HG03135 (cell line): ENCODE measurements at regions not wholly inside any gene's neighbourhood (a gene's known extent, or its start where the extent isn't known, plus 50 kb on each side); places are given as distances from the start of the nearest gene placed in this dataset.

Source experiments
- ATAC-seq: cut with Tn5 transposase; IDR thresholded peaks from one replicate; pipeline ENCODE4 v1.9.1; 2021; ENCODE audit warnings: mild to moderate bottlenecking, moderate library complexity; ENCODE audit not compliant: unreplicated experiment

DNA sequence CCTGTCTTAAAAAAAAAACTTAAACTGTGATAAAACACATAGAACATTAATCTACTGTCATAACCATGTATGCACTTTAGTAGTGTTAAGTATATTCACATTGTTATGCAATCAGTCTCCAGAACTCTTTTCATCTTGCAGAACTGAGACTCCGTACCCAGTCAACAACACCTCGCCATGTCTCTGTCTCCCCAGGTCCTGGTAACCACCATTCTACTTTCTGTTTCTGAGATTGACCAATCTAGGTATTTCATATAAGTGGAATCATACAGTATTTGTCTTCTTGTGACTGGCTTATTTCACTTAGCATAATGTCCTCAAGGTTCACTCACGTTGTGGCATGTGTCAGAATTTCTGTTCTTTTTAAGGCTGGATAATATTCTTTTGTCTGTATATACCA, 290.8 kb upstream of the CXCR4 start:
- ATAC-seq, result no peak

DNA sequence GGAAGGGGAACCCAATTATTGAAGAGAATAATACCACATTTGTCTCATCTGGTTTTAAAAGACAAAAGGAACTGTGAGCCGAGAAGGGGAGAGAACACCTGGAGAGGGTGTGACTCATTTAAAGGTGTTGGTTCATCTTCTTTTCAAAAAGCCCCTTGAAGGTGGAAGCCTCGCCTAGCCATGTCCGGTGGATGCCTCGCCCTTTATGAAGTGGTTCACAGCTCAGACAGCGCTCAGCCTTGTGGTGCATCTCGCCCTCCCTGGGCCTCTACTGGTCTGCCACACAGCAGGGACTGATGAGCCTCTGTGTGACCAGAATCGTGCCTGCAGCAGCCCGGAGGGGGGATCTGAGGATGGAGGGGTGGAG, 290.0 kb upstream of the CXCR4 start:
- no peak for ATAC-seq

DNA sequence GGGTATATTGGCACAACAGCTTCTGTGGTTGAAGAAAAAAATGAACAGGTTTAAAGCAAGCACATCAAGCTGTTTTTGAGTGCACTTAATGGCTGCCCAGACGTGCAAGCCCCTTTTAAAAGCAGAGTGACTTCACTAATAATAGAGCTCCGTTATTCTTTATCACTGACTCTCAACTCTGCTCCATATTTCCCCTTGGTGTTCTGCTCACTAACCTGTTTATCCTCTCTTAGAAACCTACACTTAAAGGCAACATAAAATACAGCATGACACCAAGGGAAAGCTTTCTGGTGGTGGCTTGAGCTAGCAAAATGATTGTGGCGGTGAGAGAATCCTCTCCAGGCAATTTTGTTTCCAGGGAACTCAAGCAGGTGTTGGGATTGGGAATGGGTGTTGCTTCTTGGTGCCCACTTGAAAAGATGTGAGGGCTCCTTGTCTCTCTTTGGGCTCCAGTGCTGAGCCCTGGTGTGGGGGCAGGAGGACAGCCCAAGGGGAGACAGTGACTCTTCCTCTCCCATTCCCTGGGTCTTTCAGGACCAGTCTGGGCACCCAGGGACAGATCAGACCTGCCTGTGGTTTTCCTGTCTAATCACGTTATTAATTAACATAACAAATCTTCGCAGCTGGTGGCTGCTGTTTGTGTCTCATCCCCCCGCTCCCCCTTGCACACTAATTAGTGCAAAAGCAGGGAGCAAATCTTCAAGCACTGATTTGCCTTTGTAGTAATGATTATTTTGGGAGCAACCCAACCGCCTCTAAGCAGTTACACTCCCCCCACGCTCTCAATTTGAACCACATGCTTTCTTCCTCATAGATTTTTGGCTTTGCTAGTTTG, 289.4 kb upstream of the CXCR4 start:
- no peak for ATAC-seq

DNA sequence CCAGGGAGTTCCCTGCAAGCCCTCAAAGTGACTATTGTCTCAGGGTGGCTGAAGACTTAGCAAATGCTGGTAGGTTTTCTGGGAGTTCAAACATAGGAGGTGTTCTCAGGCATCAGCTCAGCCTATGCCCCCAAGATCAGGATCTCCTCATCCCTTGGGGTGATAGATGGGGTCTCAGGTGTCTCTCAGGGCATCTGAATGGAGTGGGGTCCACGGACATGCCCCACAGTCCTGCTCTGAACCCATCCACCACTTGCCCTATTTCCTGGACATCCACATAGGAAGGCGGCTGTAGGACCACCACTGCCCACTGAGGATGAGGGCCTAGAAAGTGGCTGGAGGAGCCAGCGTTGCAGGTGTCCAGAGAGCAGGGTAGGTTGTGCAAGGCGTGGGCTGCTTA, 287.0 kb upstream of the CXCR4 start:
- no peak for ATAC-seq

DNA sequence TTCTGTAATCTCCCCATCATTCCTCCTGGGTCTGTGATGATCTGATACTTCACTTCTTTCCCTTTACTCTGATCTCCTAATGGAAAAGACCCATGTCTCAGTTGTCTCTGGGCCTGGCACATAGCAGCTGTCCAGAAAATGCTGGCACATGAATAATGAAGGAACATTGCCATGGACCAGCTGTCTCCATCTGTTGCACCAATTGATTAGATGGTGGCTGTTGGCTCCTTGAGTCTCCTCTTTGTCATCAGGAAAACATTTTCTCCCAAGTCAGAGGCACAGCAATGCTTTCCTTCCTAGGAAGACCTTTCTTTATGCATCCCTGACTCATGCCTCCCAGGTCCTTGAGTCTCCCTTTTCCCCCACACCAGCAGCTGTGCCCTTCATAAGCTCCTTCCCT, 286.2 kb upstream of the CXCR4 start:
- ATAC-seq, result no peak

DNA sequence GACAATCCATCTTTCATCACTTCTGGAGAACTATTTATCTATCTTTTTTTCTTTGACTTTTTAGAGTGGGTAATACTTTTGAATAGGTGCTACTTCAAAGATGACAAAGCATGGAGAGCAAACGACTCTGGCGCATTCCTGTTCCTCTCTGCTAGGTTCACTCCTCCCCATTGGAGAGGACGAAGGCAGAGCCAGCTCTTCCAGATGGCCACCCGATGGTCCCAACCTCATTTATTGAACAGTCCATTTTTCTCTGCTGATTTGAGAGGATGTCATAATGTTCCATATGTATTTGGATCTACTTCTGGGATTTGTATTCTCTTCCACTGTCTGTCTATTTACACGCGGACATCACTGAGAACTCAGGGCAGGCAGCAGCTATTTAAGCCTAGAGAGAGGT, 284.3 kb upstream of the CXCR4 start:
- no peak for ATAC-seq

DNA sequence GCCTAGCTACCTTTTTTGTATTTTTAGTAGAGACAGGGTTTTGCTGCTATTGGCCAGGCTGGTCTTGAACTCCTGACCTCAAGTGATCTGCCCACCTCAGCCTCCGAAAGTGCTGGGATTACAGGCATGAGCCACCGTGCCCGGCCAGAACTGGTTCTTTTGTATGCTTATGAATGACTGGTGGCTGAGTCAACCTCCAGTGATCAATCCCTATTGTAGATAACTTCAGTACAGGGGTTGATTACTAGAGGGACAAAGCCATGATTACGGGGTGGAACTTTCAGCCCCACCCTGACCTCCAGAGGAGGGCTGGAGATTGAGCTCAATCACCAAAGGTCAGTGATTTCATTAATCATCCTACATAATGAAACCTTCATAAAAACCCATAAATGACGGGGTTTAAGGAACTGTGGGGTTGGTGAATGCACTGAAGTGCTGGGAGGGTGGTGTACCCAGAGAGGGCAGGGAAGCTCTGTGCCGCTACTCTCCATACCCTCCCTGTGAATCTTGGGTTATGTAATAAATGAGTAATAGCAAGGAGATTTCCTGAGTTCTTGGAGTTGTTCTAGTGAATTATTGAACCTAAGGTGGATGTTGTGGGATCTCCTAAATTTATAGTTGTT, 281.8 kb upstream of the CXCR4 start:
- no peak for ATAC-seq

DNA sequence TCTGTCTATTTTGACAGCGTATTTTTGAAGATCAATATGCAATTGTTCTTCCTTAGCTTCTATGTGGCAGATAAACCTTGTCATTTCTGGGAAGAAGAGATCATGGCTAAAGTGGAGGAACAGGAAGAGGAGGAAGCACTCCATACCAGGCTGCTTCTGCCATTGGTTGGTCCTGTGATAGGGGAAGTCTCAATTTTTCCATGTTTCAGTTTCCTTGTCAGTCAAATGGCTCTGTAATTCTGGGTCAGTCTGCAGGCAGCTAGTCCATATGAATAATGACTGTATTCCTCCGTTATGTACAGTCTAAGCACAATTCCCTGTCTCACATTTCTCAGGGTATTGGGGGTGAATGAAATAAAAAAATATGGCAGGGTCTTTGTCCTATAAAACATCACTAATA, 277.6 kb upstream of the CXCR4 start:
- ATAC-seq, result no peak

DNA sequence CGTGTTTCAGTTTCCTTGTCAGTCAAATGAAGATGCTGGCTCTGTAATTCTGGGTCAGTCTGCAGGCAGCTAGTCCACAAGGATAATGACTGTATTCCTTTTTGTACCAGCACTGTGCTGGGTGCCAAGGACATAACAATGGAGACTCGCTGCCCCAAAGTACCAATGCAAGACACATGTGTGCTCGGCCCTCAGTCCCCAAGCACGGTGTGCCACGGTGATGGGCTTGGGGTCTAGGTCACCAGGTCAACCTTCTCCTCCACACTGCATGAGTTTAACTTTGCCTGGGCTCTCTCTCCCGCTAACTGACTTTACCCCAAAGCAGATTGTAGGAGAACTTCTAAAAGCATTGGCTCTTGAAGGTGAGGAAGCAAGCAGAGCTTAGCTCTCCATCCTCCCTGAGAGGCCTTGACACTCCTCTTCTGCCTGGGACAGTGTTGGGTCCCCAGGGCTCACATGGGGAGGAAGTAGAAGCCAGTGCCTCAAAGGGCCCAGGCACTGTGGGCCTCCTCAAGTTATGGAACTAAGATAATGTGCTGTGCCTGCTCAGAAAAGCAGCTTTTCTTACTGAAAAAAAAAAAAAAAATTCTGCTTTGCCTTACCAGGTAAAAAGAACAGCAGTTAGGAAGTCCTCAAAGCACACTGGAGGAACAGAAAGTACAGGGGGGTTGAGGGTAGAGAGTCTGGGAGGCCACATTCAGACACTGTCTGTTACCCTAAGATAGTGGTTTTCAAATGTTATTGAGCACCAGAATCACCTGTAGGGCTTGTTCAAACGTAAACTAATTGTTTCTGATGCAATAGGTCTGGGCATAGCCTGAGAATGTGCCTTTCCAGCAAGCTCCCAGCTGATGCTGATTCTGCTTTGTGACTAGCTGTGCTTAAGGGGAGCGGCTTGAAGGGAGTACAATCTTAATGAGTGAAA, 276.4 kb upstream of the CXCR4 start:
- ATAC-seq, result peak; percentile 52

DNA sequence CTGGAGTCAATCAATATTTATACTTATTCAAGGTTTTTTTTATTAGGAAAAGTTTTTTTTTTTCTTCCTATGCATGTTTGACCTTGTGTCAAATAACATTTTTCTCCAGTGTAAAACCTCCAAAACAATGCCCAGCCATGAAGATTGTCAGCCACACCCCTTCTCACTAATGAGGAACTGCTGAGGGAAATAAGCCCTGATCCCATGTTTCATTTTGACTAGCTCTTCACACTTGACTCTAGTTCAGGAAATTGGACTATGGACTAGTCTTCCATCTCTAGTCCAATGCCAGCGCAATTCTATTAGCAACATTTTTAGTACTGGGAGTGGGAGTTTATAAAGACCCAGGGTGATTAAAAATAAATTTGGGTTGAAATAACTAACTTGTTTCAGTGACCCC, 275.6 kb upstream of the CXCR4 start:
- ATAC-seq, result no peak

DNA sequence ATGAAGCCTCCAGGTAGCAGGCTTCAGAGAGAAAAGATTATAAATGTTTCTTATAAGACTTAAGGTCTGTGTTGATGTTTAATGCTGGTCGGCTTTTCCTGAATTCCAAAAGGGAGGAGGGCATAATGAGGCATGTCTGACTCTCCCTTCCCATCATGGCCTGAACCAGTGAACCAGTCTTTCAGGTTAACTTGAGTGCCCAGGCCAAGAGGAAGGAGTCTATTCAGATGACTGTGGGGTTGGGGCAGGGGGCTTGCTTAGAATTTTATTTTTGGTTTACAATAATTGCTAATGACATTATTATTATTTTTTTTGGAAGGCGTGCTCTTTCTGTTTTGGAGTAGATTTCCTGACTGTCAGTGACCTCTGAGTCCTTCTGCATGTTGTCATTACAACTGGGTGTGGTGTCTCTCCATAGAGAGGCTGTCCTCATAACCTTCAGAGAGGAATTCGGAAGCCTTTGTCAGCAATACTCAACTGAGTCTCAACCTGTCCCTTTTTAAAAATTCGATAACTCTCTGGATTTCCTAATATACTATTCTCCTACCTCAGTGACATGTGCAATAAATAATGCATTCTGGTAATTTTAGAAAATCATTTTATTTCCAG, 275.1 kb upstream of the CXCR4 start:
- no peak for ATAC-seq

DNA sequence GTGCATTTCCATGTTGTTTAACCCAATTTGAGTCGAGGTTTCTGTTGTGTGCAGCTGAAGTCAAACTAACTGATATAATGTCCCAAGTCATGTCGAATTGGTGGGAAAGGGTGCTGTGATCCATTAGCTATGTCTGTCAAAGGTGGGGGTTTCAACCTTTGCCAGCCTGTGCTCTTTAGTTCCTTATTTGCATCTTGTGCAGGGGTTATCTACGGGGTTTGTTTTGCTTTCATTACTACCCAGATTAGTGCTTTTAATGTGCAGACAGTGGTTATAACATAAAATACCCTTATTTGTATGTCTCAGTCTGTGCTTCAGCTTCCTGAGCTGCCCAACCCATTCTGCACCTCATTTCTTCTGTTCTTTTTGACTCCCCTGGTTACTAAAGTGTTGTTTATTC, 271.9 kb upstream of the CXCR4 start:
- peak; percentile 80 for ATAC-seq

DNA sequence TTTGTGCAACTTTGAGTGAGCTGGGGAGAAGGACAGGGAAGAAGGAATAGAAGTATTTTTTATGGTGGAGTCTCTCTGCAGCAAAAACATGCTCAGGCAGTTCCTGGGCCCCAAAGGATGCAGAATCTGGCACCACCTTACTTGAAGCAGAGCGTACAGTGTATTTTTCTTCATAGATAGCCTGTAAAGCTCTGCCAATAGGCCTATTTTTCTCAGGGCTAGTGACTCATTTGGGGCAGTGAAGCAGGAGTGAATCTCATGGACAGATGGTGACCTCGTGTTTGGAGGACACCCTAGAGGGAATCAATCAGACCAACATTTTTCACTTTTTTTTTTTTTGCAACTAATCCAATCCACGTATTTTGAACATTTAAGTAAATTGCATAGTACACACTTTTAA, 268.1 kb upstream of the CXCR4 start:
- no peak for ATAC-seq

DNA sequence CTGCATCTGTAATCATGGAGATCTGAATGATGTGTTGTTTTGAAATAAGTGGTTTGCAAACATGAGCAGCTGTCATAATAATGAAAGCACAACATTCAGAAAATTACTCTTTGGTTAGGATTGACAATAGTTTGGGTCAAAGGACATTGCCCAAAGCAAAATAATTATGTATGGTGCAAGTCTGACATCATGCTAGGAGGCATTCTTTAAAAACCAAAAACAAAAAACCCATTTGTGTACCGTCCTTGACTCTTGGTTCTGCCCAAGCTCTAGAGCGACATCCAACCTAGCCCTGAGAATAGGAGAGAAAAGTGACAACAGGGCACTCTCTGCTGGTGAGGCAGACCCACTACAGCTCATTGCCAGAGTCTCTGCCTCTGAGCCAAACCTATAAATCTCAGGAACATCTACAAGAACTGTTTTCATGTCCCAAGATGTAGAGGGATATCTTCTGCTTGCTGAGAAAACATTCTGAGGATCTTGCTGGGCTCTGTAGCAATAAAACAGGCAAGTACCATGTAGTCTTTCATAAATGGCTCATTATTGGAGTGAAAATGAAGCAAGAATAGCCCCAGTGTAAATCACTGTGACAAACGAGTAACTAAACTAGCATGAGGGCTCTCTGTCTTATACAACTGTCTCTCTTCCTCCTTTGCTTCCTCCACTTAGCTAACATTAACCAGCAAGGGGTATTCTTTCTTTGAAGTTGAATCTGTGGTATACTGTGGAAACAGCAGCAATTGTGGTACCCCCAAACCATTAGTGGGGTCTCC, 266.8 kb upstream of the CXCR4 start:
- peak; percentile 51 for ATAC-seq

DNA sequence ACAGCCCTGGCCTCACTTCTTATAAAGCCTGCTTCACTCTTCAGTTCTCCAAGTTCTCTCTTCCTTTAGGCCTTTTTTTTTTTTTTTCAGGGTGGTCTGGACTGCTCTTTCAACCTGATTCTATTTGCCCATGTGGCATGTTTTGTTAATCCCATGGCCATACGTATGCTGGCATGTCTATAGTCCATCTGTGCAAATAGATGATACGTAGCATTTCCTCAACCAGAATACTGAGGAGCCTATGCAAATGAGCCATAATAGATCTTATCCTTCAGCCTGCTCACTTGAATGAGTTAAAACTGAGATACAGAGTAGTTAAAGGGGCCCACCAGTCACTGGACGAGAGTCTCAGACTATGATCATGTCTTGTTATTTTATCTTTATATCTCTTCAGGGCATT, 265.2 kb upstream of the CXCR4 start:
- ATAC-seq, result no peak

DNA sequence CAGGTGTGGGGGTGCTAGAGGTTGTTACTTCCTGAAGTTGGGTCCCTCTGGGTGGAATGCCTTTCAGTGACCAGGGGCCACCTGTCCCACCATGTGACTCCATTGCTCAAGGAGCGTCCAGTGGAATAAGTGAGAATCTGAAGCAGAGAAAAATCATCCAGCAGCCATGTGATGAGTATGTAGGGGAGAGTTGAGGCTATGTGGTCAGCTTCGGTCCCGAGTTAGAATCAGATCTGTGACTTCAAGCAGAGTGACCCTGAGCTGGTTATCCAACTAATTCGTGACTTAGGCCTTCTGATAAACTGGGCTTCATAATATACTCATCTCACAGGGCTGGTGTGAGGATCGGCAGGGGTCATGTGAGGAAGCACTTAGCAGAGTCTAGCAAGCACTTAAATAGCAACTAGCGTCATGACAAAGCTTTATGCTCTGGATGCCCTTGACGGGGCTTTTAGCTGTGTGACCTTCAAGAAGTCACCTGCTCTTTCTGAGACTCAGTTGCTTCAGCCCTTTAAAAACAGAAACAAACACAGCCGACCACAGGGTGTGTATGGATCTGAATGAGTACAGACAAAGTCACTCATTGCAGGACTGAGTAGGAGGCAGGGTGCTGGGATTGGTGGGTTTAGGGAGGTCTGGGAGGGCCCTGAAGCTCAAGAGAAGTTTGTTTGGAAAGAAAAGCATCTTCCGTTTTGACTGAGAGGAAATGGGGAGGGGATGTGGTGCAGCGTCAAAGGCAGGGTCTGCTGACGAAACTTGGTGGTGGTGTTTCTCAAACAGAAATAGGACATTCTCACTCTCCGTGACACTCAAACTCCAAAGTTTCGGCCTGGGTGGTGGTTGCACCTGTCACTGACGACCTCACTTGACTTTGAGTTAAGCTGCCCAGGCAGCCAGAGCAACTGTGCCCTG, 264.0 kb upstream of the CXCR4 start:
- peak; percentile 77 for ATAC-seq

DNA sequence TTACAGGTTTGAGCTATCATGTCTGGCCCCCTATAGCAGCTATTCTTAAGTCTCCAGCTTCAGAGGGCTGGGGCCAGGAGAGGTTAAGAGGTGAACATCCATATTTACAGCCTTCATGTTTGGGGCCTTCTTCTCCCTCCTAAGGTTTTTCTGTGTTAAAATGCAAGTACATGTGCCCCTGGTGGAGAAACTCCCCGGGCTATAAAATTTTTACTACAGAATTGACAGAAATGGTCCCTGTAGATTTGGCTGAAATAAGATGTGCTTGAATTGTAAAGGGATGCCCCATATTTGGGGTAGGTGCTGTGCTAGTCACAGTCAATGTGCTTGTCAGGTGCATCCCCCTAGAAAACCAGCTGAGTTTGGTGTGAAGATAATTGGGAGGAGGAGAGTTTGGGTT, 263.3 kb upstream of the CXCR4 start:
- no peak for ATAC-seq

DNA sequence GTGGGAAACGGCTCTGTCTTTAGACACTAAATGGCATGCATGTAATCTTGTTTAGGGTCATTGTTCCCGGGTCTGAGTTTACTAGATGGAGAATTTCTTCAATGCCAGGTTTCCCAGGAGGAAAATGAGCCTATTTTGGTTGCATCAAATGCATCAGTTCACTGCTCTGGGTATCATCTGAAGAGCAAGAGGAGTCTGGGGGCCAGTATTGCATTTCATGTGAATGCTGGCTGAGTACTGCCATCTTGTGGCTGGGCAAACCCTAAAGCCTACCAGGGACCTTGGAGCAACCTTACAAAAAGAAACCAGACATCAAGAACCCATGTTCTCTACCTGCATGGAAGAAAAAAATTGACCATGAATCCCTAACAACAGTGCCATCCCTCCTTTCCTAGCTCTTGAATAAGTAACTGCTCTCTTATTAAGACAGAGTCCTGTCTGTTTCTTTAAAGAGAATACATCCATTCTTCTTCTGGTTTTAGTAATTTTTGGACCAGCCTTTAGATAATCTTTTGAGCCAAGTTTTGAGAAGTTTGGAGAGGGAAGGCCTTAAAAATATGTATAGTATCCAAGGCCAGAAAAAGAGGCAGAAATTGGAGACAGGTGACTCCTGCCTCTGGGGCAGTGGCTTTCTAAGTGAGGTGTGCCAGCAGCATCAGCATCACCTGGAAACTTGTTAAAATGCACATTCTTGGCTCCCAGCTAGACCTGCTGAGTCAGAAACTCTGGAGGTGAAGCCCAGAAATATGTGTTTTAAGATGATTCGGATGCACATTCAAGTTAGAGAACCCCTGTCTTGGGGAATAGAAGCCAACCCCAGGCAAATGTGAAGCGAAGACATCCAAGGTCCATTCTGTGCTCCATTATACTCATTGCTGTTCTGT, 261.0 kb upstream of the CXCR4 start:
- ATAC-seq, result no peak
